PC-9 (cell line): ENCODE measurements at regions not wholly inside any gene's neighbourhood (a gene's known extent, or its start where the extent isn't known, plus 50 kb on each side); places are given as distances from the start of the nearest gene placed in this dataset.

Experiments
- CTCF ChIP-seq: fragments of 200-600 bp; sonication (generic); conservative IDR thresholded peaks from 2 replicates; pipeline ENCODE4 v1.6.1; 2017; ENCODE audit warnings: mixed run types, antibody characterized with exemption, mild to moderate bottlenecking, moderate library complexity
- EZH2 ChIP-seq: fragments of 200-600 bp; sonication (generic); IDR thresholded peaks from 2 replicates; pipeline ENCODE4 v1.8.0; 2017; ENCODE audit warnings: antibody characterized with exemption, low read depth

DNA sequence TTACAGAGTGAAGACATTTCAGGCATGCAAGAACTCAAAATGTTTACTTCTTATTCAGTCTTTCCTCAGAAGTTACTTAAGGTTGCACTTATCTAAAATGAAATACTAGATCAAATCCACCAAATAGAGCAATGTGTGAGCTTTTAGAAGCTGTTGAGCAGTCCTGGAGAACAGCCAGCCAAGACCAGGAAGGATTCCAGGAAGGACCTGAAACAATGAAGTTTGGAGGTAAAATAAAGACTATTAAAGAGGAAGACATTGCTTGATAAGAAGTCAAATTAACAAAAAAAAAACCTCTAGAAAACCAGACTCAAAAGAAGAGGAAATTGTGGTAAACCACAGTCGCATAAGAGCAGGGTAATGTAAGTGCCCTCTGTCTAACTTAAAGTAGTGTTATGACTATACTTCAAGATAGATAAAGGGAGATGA, 156.2 kb upstream of the S1PR3 start:
- TF ChIP-seq CTCF (no peak), EZH2 (no peak)
